Chondrocyte (in vitro differentiated cells): ENCODE measurements at regions not wholly inside any gene's neighbourhood (a gene's known extent, or its start where the extent isn't known, plus 50 kb on each side); places are given as distances from the start of the nearest gene placed in this dataset.
A peak's percentile ranks its signal among the peaks of the same experiment; 100 is the strongest.

ENCODE experiments used
- DNase-seq: peaks from one replicate; pipeline ENCODE4 v3.0.0; 2021; ENCODE audit warnings: mixed read lengths, low spot score
- H3K27ac Mint-ChIP-seq: one replicate; pipeline ENCODE4 v1.8.0; 2021; ENCODE audit warnings: mild to moderate bottlenecking, moderate library complexity, mixed read lengths; ENCODE audit not compliant: unreplicated experiment
- H3K27me3 Mint-ChIP-seq: 2 replicates; pipeline ENCODE4 v1.8.0; 2021; ENCODE audit warnings: low read depth, mixed read lengths
- H3K36me3 Mint-ChIP-seq: 2 replicates; pipeline ENCODE4 v1.8.0; 2021; ENCODE audit warnings: low read depth, mixed read lengths
- H3K4me1 Mint-ChIP-seq: 2 replicates; pipeline ENCODE4 v1.8.0; 2021; ENCODE audit warnings: low read depth, mild to moderate bottlenecking, mixed read lengths
- H3K4me3 Mint-ChIP-seq: one replicate; pipeline ENCODE4 v1.8.0; 2021; ENCODE audit warnings: mild to moderate bottlenecking, moderate library complexity, mixed read lengths; ENCODE audit not compliant: unreplicated experiment
- H3K9me3 Mint-ChIP-seq: 2 replicates; pipeline ENCODE4 v1.8.0; 2021; ENCODE audit warnings: low read depth, mixed read lengths
- TF ChIP-seq, protein P1 (sequence below): fragments of 200-600 bp; sonication (generic); IDR thresholded peaks from 2 replicates; pipeline ENCODE4 v1.5.0; 2021; ENCODE audit warnings: antibody characterized with exemption, mild to moderate bottlenecking, moderate library complexity

DNA sequence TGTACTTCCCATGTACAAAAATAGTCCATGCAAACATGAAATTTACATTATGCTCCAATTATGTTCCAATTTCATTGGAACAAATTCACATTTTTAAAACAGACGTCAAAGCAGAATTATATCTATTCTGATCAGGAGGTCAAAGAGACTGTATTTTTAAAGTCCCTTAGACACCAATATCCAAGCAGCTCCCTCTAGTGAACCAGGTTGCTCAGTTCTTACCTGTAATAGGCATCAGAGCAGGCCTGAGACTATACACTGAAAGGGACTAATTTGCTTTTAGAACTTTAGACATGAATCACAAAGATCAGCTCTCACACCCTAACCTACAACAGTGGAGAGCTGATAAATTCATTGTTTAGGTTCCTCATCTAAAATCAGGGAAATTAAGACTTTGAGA lies 273.9 kb downstream of the MBD2 start:
- DNase-seq: no peak
- no peak overlapping the region for H3K4me3 Mint-ChIP-seq
- H3K27me3 Mint-ChIP-seq: peaks cover 4% of the 10 kb centered on the region
- no peak overlapping the region for H3K27ac Mint-ChIP-seq
- H3K36me3 Mint-ChIP-seq: no peaks in the 10 kb centered on the region
- TF ChIP-seq, protein P1, sequence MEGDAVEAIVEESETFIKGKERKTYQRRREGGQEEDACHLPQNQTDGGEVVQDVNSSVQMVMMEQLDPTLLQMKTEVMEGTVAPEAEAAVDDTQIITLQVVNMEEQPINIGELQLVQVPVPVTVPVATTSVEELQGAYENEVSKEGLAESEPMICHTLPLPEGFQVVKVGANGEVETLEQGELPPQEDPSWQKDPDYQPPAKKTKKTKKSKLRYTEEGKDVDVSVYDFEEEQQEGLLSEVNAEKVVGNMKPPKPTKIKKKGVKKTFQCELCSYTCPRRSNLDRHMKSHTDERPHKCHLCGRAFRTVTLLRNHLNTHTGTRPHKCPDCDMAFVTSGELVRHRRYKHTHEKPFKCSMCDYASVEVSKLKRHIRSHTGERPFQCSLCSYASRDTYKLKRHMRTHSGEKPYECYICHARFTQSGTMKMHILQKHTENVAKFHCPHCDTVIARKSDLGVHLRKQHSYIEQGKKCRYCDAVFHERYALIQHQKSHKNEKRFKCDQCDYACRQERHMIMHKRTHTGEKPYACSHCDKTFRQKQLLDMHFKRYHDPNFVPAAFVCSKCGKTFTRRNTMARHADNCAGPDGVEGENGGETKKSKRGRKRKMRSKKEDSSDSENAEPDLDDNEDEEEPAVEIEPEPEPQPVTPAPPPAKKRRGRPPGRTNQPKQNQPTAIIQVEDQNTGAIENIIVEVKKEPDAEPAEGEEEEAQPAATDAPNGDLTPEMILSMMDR: no peak
- H3K9me3 Mint-ChIP-seq: no peaks in the 10 kb centered on the region
- no peaks in the 10 kb centered on the region for H3K4me1 Mint-ChIP-seq

DNA sequence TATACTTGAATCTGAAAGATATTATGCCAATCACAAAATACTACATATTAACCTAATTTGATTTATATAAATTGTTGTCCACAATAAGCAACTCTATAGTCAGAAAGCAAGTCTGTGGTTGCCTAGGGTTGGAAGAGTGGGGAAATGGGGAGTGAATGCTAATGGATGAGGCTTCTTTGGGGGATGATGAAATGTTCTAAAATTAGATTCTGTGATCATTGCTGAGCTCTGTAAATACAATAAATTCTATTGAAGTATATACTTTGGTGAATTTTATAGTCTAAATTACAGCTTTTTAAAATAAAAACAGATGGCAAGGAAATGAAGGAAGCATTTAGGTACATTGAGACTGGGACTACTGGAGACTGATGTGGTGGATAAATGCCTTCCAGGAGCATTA lies 275.5 kb downstream of the MBD2 start:
- H3K36me3 Mint-ChIP-seq: no peaks in the 10 kb centered on the region
- TF ChIP-seq, protein P1: no peak
- peaks cover 4% of the 10 kb centered on the region for H3K27me3 Mint-ChIP-seq
- H3K4me3 Mint-ChIP-seq: no peak overlapping the region
- no peak overlapping the region for H3K27ac Mint-ChIP-seq
- H3K4me1 Mint-ChIP-seq: no peaks in the 10 kb centered on the region
- peaks cover 4% of the 10 kb centered on the region for H3K9me3 Mint-ChIP-seq
- DNase-seq: no peak

DNA sequence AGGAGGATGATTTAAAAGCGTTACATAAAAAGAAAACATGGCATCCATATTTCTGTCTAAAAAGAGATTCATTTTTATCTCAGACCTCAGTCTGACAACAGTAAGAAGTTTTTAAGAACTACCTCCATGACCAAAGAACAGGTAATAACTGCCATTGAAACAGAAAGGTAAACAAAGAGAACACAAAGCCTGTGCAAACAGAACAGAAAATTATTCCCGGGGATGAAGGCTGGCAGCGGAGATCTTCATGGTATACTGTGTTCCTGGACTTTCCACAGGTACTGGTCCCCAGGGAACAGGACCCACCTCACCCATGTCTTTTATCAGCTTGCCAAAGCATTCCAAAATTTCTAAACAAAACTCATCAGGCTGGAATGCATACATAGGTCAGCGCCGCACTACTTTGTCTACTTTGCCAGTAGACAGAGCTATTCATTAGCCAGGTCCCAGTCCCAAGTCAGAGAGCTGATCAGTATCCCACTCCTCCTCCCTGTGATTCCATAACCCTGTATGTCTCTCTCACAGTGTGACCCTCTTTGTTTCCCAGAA lies 277.3 kb downstream of the MBD2 start:
- Mint-ChIP-seq H3K27me3 (no peaks in the 10 kb centered on the region), H3K36me3 (no peaks in the 10 kb centered on the region), H3K4me3 (no peak overlapping the region), H3K4me1 (no peaks in the 10 kb centered on the region), H3K27ac (no peak overlapping the region), H3K9me3 (peaks cover 4% of the 10 kb centered on the region)
- no peak for DNase-seq
- TF ChIP-seq, protein P1: no peak

DNA sequence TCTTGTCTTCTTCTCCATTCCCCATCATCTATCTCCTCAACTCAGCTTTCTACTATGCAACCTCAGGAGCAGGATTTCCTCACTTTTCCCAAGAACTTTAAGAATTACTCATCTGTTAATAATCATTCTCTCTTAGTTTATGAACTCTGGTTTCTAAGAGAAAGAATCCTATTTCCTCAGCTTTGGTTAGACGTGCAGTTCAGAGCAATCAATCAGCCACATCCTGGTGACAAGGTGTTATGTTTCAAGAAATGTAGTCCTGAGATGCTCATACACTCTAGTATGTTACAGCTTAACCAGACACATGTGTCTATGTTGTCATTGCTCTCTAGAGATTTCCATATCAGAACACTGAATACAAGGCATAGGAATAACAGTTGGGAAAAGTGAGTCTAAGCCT lies 277.9 kb downstream of the MBD2 start:
- TF ChIP-seq, protein P1: no peak
- Mint-ChIP-seq H3K27ac (peak overlapping the region; percentile 49), H3K4me1 (no peaks in the 10 kb centered on the region), H3K27me3 (no peaks in the 10 kb centered on the region), H3K9me3 (peaks cover 4% of the 10 kb centered on the region), H3K4me3 (no peak overlapping the region), H3K36me3 (no peaks in the 10 kb centered on the region)
- DNase-seq: no peak

DNA sequence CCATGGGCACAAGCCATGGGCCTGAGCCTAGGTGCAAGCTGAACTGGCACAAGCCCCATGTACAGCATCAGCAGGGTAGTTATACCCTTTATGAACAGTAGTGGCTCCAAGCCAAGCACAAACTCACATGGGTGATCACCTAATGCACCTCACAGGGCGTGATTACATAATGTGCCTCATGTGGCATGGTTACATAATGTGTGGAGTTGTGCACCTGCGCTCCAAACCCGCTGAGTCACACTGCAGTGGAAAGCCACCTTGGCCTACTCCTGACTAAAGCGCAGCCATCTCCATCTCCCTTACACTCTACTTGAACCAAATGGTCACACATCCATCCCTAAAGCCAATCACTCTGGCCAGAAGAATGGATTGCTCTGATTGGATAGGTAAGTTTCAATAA lies 279.7 kb downstream of the MBD2 start:
- TF ChIP-seq, protein P1: no peak
- DNase-seq: no peak
- no peaks in the 10 kb centered on the region for H3K36me3 Mint-ChIP-seq
- H3K27ac Mint-ChIP-seq: no peak overlapping the region
- H3K27me3 Mint-ChIP-seq: no peaks in the 10 kb centered on the region
- H3K4me3 Mint-ChIP-seq: no peak overlapping the region
- peaks cover 4% of the 10 kb centered on the region for H3K9me3 Mint-ChIP-seq
- no peaks in the 10 kb centered on the region for H3K4me1 Mint-ChIP-seq
